ENCODE measurements at regions not wholly inside any gene's neighbourhood (a gene's known extent, or its start where the extent isn't known, plus 50 kb on each side); places are given as distances from the start of the nearest gene placed in this dataset.

GRCh38 chr17:70995997-70996396 lies 826.7 kb downstream of the KCNJ2 start:
- TF ChIP-seq ZFX (IDR thresholded peaks at IDR 0.05) (no peak), CTCF (conservative IDR thresholded peaks at IDR 0.05) (no peak)
- H3K27ac ChIP-seq: no peak overlapping the region

GRCh38 chr17:71003736-71004135 lies 834.4 kb downstream of the KCNJ2 start:
- H3K27ac ChIP-seq: no peak overlapping the region
- TF ChIP-seq CTCF (conservative IDR thresholded peaks at IDR 0.05): no peak
- no peak for TF ChIP-seq ZFX (IDR thresholded peaks at IDR 0.05)

GRCh38 chr17:71004413-71004812 lies 835.1 kb downstream of the KCNJ2 start:
- no peak overlapping the region for H3K27ac ChIP-seq
- TF ChIP-seq CTCF (conservative IDR thresholded peaks at IDR 0.05) (no peak), ZFX (IDR thresholded peaks at IDR 0.05) (no peak)

- no peak overlapping the region for H3K27ac ChIP-seq
- no peak for TF ChIP-seq CTCF (conservative IDR thresholded peaks at IDR 0.05)
These were observed 842.1 kb downstream of the KCNJ2 start for GRCh38 chr17:71011391-71011790.

GRCh38 chr17:71019699-71020098 lies 850.4 kb downstream of the KCNJ2 start:
- TF ChIP-seq ZFX (IDR thresholded peaks at IDR 0.05) (no peak), CTCF (conservative IDR thresholded peaks at IDR 0.05) (no peak)
- H3K27ac ChIP-seq: no peak overlapping the region

GRCh38 chr17:71022758-71023157 lies 853.4 kb downstream of the KCNJ2 start:
- TF ChIP-seq ZFX (IDR thresholded peaks at IDR 0.05) (no peak), CTCF (conservative IDR thresholded peaks at IDR 0.05) (no peak)
- H3K27ac ChIP-seq: no peak overlapping the region

- H3K27ac ChIP-seq: no peak overlapping the region
- TF ChIP-seq CTCF (conservative IDR thresholded peaks at IDR 0.05) (no peak), ZFX (IDR thresholded peaks at IDR 0.05) (no peak)
These were observed 854.1 kb downstream of the KCNJ2 start for GRCh38 chr17:71023249-71024030.
